ENCODE measurements at regions not wholly inside any gene's neighbourhood (a gene's known extent, or its start where the extent isn't known, plus 50 kb on each side); places are given as distances from the start of the nearest gene placed in this dataset.
A peak's percentile ranks its signal among the peaks of the same experiment; 100 is the strongest.
"Not testable (repeated sequence)": the region's sequence is repeated elsewhere in the genome, so short reads cannot be mapped to it uniquely, and the experiment has no call there.

DNA sequence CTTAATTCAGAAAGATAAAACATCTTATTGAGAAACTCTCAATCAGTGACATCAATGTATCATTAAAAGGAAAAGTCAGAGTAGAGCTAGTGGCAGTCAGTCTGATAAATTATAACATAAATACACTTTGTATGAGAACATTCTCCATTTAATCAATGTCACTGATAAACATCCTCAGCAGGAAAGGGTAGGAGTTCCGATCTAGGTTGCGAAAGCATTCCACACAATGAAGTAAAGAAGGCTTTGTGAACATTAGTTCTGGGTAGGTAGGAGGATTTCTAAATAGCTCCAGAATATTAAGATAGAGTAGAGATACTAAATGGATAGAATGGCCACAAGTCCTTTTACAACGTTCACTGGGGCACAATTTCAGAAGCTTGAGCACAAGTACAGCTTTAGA, 179.7 kb upstream of the MALRD1 start:
- Histone ChIP-seq H3K9ac (ENCODE audit: low read depth, low read length) (no peak overlapping the region), H3K4me3 (ENCODE audit: low read depth, low read length) (no peak overlapping the region), H3K36me3 (ENCODE audit: control insufficient read depth, insufficient read depth, low read length) (no peaks in the 10 kb centered on the region), H3K9me3 (ENCODE audit: control insufficient read depth, insufficient read depth, low read length) (no peaks in the 10 kb centered on the region), H3K27me3 (ENCODE audit: control insufficient read depth, insufficient read depth, low read length) (no peaks in the 10 kb centered on the region), H3K4me1 (ENCODE audit: control insufficient read depth, insufficient read depth, low read length) (no peaks in the 10 kb centered on the region)

DNA sequence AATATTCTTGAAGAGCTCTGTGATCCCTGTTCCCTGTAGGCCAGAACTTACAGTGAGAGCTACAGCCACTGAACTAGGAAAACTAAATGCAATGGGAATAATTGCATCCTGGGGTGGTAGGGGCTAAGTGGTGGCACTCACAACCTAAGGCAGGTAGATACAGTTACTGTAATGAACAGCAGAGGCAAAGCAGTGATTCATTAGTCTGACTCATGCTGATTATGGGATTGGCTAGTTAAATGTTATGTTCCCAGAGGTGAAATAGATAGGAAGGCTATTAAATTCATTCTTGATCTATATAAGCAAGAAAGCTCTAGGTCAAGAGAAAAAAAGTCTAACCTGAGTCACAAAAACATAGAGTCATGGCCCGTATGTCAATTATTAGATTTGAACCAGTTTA, 173.1 kb upstream of the MALRD1 start:
- H3K4me1 ChIP-seq (ENCODE audit: control insufficient read depth, insufficient read depth, low read length): no peaks in the 10 kb centered on the region
- H3K4me3 ChIP-seq (ENCODE audit: low read depth, low read length): no peak overlapping the region
- no peaks in the 10 kb centered on the region for H3K36me3 ChIP-seq (ENCODE audit: control insufficient read depth, insufficient read depth, low read length)
- no peak overlapping the region for H3K9ac ChIP-seq (ENCODE audit: low read depth, low read length)
- H3K9me3 ChIP-seq (ENCODE audit: control insufficient read depth, insufficient read depth, low read length): no peaks in the 10 kb centered on the region
- no peaks in the 10 kb centered on the region for H3K27me3 ChIP-seq (ENCODE audit: control insufficient read depth, insufficient read depth, low read length)

DNA sequence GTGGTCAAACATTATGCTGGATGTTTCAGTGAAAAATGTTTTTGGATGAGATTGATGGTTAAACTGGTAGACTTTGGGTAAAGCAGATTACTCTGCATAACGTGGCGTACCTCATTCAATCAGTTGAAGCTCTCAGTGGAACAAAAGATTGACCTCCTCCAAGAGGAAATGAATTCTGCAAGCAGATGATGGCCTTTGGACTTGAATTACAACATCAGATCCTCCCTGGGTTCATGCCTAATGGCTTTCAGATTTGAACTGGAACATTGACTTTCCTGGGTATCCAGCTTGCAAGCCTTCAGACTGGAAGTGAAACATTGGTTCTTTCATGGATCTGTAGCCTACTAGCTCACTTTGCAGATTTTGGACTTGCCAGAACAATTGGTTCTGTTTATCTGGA, 169.3 kb upstream of the MALRD1 start:
- H3K4me3 ChIP-seq (ENCODE audit: low read depth, low read length): no peak overlapping the region

DNA sequence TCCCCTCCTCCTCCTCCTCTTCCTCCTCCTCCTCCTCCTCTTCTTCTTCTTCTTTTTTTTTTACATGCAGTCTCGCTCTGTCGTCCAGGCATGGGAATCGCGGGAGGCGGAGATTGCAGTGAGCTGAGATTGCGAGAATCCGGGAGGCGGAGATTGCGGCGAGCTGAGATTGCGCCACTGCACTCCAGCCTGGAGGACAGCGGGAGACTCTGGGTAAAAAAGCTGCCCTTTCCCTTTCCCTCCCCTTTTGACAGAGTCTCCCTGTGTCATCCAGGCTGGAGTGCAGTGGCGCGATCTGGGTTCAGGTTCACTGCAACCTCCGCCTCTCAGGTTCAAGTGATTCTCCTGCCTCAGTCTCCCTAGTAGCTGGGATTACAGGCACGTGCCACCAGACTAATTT, 168.1 kb upstream of the MALRD1 start:
- Histone ChIP-seq H3K9me3 (ENCODE audit: control insufficient read depth, insufficient read depth, low read length) (no peaks in the 10 kb centered on the region), H3K4me1 (ENCODE audit: control insufficient read depth, insufficient read depth, low read length) (no peaks in the 10 kb centered on the region), H3K4me3 (ENCODE audit: low read depth, low read length) (peak overlapping the region; percentile 26), H3K27me3 (ENCODE audit: control insufficient read depth, insufficient read depth, low read length) (no peaks in the 10 kb centered on the region), H3K36me3 (ENCODE audit: control insufficient read depth, insufficient read depth, low read length) (no peaks in the 10 kb centered on the region), H3K9ac (ENCODE audit: low read depth, low read length) (no peak overlapping the region)

More for the DNA sequence above, 169.3 kb upstream of the MALRD1 start:
- no peaks in the 10 kb centered on the region for H3K36me3 ChIP-seq (ENCODE audit: control insufficient read depth, insufficient read depth, low read length)
- no peaks in the 10 kb centered on the region for H3K27me3 ChIP-seq (ENCODE audit: control insufficient read depth, insufficient read depth, low read length)
- H3K9me3 ChIP-seq (ENCODE audit: control insufficient read depth, insufficient read depth, low read length): no peaks in the 10 kb centered on the region
- H3K9ac ChIP-seq (ENCODE audit: low read depth, low read length): no peak overlapping the region
- no peaks in the 10 kb centered on the region for H3K4me1 ChIP-seq (ENCODE audit: control insufficient read depth, insufficient read depth, low read length)

DNA sequence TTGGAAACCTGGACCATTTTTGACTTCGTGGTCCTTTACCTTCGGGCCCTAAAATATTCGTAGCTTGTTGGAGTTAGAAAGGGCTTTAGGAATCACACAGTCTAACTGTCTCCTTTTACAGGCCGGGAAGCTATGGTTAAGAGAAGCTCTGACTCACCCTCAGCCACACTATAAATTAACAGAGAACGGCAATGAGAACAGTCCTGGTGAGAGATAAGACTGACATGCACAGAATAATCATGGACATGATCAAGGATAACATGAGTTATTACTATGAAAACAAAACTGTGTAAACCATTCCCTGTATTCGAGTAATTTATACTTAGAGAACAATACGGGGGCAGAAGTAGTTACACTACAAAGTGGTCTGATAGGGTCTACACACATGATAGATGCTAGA, 162.5 kb upstream of the MALRD1 start:
- Histone ChIP-seq H3K36me3 (ENCODE audit: control insufficient read depth, insufficient read depth, low read length) (no peaks in the 10 kb centered on the region), H3K9me3 (ENCODE audit: control insufficient read depth, insufficient read depth, low read length) (no peaks in the 10 kb centered on the region), H3K27me3 (ENCODE audit: control insufficient read depth, insufficient read depth, low read length) (no peaks in the 10 kb centered on the region), H3K4me3 (ENCODE audit: low read depth, low read length) (no peak overlapping the region), H3K4me1 (ENCODE audit: control insufficient read depth, insufficient read depth, low read length) (no peaks in the 10 kb centered on the region), H3K9ac (ENCODE audit: low read depth, low read length) (no peak overlapping the region)

DNA sequence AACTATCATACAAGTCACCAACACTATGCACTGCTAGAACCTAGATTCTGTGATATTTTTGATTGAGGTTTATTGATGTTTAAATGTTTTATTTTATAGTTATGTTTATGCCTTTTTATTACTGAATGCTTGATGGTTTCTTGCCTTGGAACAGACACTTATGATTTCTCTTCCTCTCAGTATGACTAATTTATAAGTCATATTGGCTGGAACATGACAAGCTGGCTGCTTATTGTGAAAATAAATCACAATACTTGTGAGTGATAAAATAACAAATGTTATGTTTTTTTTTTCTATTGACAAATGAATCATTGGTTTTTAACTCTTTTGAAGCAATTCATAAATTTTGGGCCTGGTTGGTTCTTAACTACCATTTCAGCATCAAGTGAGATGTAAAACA, 142.0 kb upstream of the MALRD1 start:
- no peaks in the 10 kb centered on the region for H3K9me3 ChIP-seq (ENCODE audit: control insufficient read depth, insufficient read depth, low read length)
- no peak overlapping the region for H3K4me3 ChIP-seq (ENCODE audit: low read depth, low read length)
- H3K9ac ChIP-seq (ENCODE audit: low read depth, low read length): no peak overlapping the region
- no peaks in the 10 kb centered on the region for H3K27me3 ChIP-seq (ENCODE audit: control insufficient read depth, insufficient read depth, low read length)
- no peaks in the 10 kb centered on the region for H3K36me3 ChIP-seq (ENCODE audit: control insufficient read depth, insufficient read depth, low read length)
- H3K4me1 ChIP-seq (ENCODE audit: control insufficient read depth, insufficient read depth, low read length): no peaks in the 10 kb centered on the region

DNA sequence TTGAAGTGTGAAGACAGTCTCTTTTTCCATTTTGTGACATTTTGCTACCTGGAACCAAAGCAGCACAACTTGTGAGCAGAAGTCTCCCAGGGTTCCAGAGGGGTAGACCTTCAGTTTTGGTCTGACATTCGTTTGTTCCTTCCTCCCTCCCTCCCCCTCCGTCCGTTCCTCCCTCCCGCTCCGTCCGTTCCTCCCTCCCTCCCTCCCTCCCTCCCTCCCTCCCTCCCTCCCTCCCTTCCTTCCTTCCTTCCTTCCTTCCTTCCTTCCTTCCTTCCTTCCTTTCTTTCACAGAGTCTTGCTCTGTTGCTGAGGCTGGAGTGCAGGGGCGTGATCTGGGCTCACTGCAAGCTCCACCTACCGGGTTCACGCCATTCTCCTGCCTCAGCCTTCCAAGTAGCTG, 131.2 kb upstream of the MALRD1 start:
- not testable (repeated sequence) for H3K36me3 ChIP-seq (ENCODE audit: control insufficient read depth, insufficient read depth, low read length); H3K9ac ChIP-seq (ENCODE audit: low read depth, low read length); H3K4me3 ChIP-seq (ENCODE audit: low read depth, low read length)

DNA sequence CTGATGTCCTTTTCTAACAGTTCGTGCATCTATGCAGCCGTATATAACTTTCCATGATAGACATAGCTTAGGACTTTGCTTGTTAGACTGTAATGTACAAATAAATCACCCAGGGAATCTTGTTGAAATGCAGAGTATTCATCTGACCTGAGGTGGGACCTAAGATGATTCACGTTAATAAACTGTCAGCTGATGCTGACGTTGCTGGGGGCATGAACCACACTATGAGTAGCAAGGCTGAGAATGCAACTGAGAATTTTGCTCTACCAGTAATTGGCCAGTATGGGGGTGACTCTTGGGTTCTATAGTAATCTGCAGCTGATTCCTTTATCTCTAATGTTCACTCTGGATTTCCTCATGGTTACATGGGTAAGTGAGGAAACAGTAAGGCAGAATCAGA, 130.1 kb upstream of the MALRD1 start:
- no peaks in the 10 kb centered on the region for H3K4me1 ChIP-seq (ENCODE audit: control insufficient read depth, insufficient read depth, low read length)
- H3K9me3 ChIP-seq (ENCODE audit: control insufficient read depth, insufficient read depth, low read length): no peaks in the 10 kb centered on the region
- no peak overlapping the region for H3K9ac ChIP-seq (ENCODE audit: low read depth, low read length)
- no peak overlapping the region for H3K4me3 ChIP-seq (ENCODE audit: low read depth, low read length)
- H3K36me3 ChIP-seq (ENCODE audit: control insufficient read depth, insufficient read depth, low read length): no peaks in the 10 kb centered on the region
- no peaks in the 10 kb centered on the region for H3K27me3 ChIP-seq (ENCODE audit: control insufficient read depth, insufficient read depth, low read length)

More for the DNA sequence above, 131.2 kb upstream of the MALRD1 start:
- not testable (repeated sequence) for H3K9me3 ChIP-seq (ENCODE audit: control insufficient read depth, insufficient read depth, low read length); H3K27me3 ChIP-seq (ENCODE audit: control insufficient read depth, insufficient read depth, low read length); H3K4me1 ChIP-seq (ENCODE audit: control insufficient read depth, insufficient read depth, low read length)

DNA sequence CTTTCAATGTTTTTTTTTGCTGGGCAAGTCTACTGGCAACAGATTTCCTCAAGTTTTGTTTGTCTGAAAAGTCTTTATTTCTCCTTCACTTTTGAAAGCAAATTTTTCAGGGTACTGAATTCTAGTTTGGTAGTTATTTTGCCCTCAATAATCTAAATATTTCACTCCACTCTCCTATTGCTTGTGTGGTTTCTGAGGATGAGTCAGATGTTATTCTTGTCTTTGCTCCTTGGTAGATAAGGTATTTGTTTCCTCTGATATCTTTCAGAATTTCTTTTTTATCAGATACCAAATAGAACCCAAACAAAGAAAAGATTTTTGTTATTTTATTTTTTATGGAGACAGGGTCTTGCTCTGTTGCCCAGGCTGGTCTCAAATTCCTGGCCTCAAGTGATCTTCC, 99.2 kb upstream of the MALRD1 start:
- Histone ChIP-seq H3K4me1 (ENCODE audit: control insufficient read depth, insufficient read depth, low read length) (no peaks in the 10 kb centered on the region), H3K36me3 (ENCODE audit: control insufficient read depth, insufficient read depth, low read length) (no peaks in the 10 kb centered on the region), H3K4me3 (ENCODE audit: low read depth, low read length) (no peak overlapping the region), H3K9me3 (ENCODE audit: control insufficient read depth, insufficient read depth, low read length) (no peaks in the 10 kb centered on the region), H3K9ac (ENCODE audit: low read depth, low read length) (no peak overlapping the region), H3K27me3 (ENCODE audit: control insufficient read depth, insufficient read depth, low read length) (no peaks in the 10 kb centered on the region)

DNA sequence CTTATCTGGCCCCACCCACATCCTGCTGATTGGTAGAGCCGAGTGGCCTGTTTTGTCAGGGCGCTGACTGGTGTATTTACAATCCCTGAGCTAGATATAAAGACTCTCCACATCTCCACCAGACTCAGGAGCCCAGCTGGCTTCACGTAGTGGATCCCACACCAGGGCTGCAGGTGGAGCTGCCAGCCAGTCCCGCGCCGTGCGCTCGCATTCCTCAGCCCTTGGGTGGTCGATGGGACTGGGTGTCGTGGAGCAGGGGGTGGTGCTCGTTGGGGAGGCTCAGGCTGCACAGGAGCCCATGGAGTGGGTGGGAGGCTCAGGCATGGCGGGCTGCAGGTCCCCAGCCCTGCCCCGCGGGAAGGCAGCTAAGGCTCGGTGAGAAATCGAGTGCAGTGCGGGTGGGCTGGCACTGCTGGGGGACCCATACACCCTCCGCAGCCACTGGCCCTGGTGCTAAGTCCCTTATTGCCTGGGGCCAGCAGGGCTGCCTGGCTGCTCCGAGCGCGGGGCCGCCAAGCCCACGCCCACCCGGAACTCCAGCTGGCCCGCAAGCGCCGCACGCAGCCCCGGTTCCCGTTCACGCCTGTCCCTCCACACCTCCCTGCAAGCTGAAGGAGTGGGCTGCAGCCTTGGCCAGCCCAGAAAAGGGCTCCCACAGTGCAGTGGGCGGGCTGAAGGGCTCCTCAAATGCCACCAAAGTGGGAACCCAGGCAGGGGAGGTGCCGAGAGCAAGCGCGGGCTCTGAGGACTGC, 97.4 kb upstream of the MALRD1 start:
- H3K9ac ChIP-seq (ENCODE audit: low read depth, low read length); H3K9me3 ChIP-seq (ENCODE audit: control insufficient read depth, insufficient read depth, low read length); H3K4me1 ChIP-seq (ENCODE audit: control insufficient read depth, insufficient read depth, low read length); H3K27me3 ChIP-seq (ENCODE audit: control insufficient read depth, insufficient read depth, low read length); H3K4me3 ChIP-seq (ENCODE audit: low read depth, low read length); H3K36me3 ChIP-seq (ENCODE audit: control insufficient read depth, insufficient read depth, low read length): not testable (repeated sequence)

DNA sequence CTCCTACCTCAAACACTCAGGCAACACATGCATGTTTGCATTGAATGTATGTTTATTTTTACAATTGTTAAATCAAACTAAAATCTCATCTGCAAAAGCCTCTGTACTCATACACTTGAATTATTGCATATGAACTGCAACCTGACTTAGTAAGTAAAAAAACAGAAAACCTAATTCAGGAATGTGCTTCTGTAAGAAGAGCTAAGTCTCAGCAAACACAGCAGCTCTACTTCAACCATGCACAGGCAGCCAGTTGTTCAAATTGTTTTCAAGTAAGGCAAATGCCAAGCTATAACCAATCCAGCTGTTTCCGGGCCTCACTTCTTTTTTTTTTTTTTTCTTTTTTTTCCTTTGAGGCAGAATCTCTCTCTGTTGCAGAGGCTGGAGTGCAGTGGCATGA, 93.5 kb upstream of the MALRD1 start:
- H3K36me3 ChIP-seq (ENCODE audit: control insufficient read depth, insufficient read depth, low read length): no peaks in the 10 kb centered on the region
- no peak overlapping the region for H3K9ac ChIP-seq (ENCODE audit: low read depth, low read length)
- H3K4me1 ChIP-seq (ENCODE audit: control insufficient read depth, insufficient read depth, low read length): no peaks in the 10 kb centered on the region
- H3K4me3 ChIP-seq (ENCODE audit: low read depth, low read length): no peak overlapping the region
- no peaks in the 10 kb centered on the region for H3K9me3 ChIP-seq (ENCODE audit: control insufficient read depth, insufficient read depth, low read length)
- H3K27me3 ChIP-seq (ENCODE audit: control insufficient read depth, insufficient read depth, low read length): no peaks in the 10 kb centered on the region

DNA sequence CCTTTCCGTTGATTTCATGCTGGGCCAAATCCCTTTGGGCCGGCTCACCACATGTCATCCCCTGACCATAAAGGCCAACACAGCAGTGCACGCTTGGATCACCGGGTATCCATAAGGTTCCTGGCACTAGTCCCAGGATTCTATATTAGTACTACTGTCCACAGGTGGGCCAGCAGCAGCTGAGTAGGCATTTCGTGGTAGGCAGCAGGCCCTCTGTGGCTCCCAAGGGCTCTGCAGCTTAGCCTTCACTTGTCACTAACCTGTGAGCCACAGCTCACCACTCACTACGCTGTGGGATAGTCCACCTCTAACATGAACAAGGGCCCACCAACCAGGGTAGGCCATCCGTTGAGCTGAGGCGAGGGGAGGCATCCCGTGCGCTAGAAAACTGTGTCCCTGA, 89.2 kb upstream of the MALRD1 start:
- no peak overlapping the region for H3K9ac ChIP-seq (ENCODE audit: low read depth, low read length)
- no peak overlapping the region for H3K4me3 ChIP-seq (ENCODE audit: low read depth, low read length)
- no peaks in the 10 kb centered on the region for H3K27me3 ChIP-seq (ENCODE audit: control insufficient read depth, insufficient read depth, low read length)
- H3K36me3 ChIP-seq (ENCODE audit: control insufficient read depth, insufficient read depth, low read length): no peaks in the 10 kb centered on the region
- H3K9me3 ChIP-seq (ENCODE audit: control insufficient read depth, insufficient read depth, low read length): no peaks in the 10 kb centered on the region
- no peaks in the 10 kb centered on the region for H3K4me1 ChIP-seq (ENCODE audit: control insufficient read depth, insufficient read depth, low read length)

Data from iPS-15b (cell line).